Activated T-helper 2 cell treated with anti-CD3 and anti-CD28 coated beads, Interferon-gamma antibody, Interleukin-2, Interleukin-4, amounts not matched to agents 10 μg/mL and 5 μg/mL and 100 μg/mL, durations not matched to agents 14 hours and 24 hours and 36 hours (primary cell): ENCODE measurements at regions not wholly inside any gene's neighbourhood (a gene's known extent, or its start where the extent isn't known, plus 50 kb on each side); places are given as distances from the start of the nearest gene placed in this dataset.
"Not testable (repeated sequence)": the region's sequence is repeated elsewhere in the genome, so short reads cannot be mapped to it uniquely, and the experiment has no call there.

Source experiments
- DNase-seq: peaks from one replicate; pipeline ENCODE4 v3.0.0; 2021; ENCODE audit warnings: low spot score
- H3K27ac Mint-ChIP-seq: one replicate; pipeline ENCODE4 v1.8.0; 2021; ENCODE audit warnings: mixed read lengths
- H3K27me3 Mint-ChIP-seq: one replicate; pipeline ENCODE4 v1.8.0; 2021; ENCODE audit warnings: low read depth, mixed read lengths
- H3K36me3 Mint-ChIP-seq: one replicate; pipeline ENCODE4 v1.8.0; 2021; ENCODE audit warnings: low read depth, mixed read lengths
- H3K4me1 Mint-ChIP-seq: one replicate; pipeline ENCODE4 v1.8.0; 2021; ENCODE audit warnings: low read depth, mixed read lengths
- H3K4me3 Mint-ChIP-seq: one replicate; pipeline ENCODE4 v1.8.0; 2021; ENCODE audit warnings: low read depth, mild to moderate bottlenecking, moderate library complexity, mixed read lengths
- H3K9me3 Mint-ChIP-seq: one replicate; pipeline ENCODE4 v1.8.0; 2021; ENCODE audit warnings: mixed read lengths
- intact Hi-C: fragments of 100-400 bp; cut with micrococcal nuclease; formaldehyde crosslinking; loops from one replicate; pipeline ENCODE4 v1.15.1; 2023

DNA sequence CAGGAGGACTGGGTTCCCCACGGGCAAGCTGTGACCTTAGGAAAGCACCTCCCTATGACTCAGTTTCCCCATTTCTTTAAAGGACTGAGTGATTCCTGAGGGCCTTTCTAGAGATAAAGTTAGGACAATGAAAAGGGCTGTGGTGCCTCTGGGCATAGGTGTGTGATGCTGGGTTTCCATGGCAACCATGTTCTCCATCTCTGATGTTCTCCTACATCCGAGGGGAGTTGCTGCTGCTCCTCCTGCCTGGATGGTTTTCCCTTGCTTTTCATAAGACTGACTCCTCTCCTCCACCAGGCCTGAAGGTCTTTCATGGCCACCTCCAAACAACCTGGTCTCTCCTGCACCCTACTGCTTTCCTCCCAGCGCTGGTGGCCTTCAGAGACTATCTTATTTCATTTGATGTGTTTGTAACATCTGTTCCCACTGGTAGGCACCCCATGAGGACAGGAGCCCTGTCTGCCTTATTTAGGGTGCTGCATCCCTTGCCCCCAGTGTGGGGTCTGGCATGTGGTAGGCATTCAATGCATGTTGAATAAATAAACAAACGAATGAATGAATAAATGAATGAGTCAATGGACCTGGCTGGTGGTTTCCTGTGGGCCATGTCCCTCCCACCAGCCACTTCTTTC lies 112.2 kb upstream of the HAND1 start:
- no peak overlapping the region for H3K27ac Mint-ChIP-seq
- no peak for DNase-seq
- H3K27me3 Mint-ChIP-seq, result peaks cover 8% of the 10 kb centered on the region
- H3K36me3 Mint-ChIP-seq, result no peaks in the 10 kb centered on the region
- no peaks in the 10 kb centered on the region for H3K4me1 Mint-ChIP-seq
- intact Hi-C loops, result no loop called here
- H3K4me3 Mint-ChIP-seq, result no peak overlapping the region
- no peaks in the 10 kb centered on the region for H3K9me3 Mint-ChIP-seq

DNA sequence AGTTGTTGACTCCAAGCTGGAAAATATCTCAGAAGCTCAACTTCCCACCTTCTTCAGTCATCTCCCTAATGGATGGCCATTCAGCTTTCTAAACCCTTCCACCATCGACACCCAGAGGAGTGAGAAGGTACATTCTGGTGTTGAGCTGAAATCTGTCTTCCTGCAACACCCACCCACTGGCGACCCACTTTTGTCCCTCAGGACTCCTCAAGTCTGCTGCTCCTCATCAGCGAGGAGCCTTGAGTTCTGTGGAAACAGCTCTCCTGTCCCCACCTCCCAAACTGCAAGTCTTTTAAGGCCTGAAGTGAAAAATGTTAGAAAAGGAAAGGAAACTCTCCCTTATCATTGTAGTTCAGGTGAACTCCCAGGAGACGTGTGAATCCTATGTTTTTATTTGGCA lies 111.5 kb upstream of the HAND1 start:
- Mint-ChIP-seq H3K36me3 (no peaks in the 10 kb centered on the region), H3K4me1 (no peaks in the 10 kb centered on the region), H3K27me3 (peaks cover 12% of the 10 kb centered on the region), H3K9me3 (no peaks in the 10 kb centered on the region), H3K27ac (no peak overlapping the region), H3K4me3 (no peak overlapping the region)
- no peak for DNase-seq
- intact Hi-C loops, result no loop called here

DNA sequence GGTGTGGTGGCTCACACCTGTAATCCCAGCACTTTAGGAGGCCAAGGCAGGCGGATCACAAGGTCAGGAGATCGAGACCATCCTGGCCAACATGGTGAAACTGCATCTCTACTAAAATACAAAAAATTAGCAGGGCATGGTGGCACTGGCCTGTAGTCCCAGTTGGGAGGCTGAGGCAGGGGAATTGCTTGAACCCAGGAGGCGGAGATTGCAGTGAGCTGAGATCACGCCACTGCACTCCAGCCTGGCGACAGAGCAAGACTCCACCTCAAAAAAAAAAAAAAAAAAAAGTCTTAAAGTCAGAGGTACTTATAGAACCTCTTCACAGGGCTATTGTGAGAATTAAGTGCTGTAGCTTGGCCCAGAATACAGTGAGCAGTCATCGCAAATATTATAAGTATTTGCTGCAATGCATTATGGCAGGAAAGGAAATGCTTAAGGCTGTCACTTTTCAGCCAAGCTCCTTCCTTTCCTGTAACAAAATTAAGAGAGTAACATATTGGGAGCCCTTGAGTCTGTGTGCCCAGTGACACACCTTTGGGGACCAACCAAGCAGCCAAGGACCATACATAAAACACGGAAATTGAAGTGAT lies 110.9 kb upstream of the HAND1 start:
- H3K27ac Mint-ChIP-seq, H3K4me3 Mint-ChIP-seq, H3K9me3 Mint-ChIP-seq, intact Hi-C loops, H3K4me1 Mint-ChIP-seq, DNase-seq, H3K36me3 Mint-ChIP-seq: not testable (repeated sequence)
- H3K27me3 Mint-ChIP-seq, result peaks cover 12% of the 10 kb centered on the region

DNA sequence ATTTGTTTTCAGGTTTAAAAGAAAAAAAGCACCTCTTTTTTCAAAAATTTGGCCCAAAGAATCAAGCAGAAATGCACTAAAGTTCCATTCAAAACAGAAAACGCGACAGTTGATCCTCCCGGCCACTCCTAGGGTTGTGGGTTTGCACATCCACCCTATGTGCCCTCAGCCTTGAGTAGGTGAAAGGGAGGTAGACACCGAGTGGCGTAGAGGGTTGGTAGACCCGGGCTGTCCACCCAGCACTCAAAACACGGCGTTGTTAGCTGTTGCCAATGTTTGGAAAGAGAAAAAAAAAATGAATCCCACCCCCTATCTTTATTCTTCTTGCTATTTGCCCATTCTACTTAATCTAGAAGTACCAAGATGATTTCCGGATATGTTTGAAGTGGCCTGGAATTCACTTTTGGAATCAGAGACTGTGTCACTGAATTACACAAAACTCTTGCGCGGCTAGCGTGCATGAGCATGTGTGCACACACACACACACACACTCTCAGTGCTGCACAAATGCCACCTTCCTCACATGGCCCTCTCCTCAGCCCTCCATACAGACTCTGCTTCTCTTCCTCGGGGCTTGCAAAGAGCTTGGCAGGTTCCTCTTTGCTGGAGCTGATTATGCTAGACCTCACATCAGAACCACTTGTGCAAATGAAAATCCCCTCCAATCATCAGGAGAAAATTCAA lies 110.2 kb upstream of the HAND1 start:
- intact Hi-C loops, result no loop called here
- Mint-ChIP-seq H3K27me3 (peaks cover 10% of the 10 kb centered on the region), H3K36me3 (no peaks in the 10 kb centered on the region), H3K27ac (no peak overlapping the region), H3K4me1 (no peaks in the 10 kb centered on the region), H3K4me3 (no peak overlapping the region), H3K9me3 (no peaks in the 10 kb centered on the region)
- no peak for DNase-seq

DNA sequence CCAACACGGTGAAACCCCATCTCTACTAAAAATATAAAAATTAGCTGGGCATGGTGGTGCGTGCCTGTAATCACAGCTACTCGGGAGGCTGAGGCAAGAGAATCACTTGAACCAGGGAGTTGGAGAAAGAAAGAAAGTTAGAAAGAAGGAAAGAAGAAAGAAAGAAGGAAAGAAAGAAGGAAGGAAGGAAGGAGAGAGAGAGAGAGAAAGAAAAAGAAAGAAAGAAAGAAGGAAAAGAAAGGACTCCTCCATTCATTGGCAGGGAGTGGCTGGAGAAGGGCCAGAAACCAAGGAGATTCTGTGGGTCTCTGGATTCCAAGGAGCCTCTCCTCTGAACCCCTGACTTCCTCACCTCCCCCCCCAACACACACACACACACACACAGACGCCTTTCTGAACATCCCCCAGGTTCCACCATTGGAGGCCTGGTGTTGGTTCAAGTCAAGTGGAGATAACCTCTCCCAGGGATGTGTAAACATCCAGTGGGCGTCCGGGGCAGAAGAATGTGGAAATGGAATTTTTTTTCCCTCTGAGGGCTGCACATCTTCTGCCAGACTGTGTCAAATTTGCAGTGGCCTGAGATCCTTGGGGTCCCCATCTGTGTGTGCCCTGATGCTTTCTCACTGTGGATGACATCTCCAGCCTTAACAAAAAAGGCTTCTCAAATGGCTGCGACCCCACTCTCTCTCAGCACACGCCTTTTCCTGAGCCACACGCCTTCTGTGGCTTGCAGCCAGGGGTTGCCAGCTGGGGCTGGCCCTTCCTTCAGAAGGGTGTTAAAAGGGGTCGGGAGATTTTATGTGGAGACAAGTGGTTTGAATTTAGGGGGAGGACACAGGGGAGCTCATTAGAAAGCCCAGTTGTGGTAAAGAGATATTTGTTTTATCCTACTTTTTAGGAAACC lies 109.3 kb upstream of the HAND1 start:
- no peak for DNase-seq
- Mint-ChIP-seq H3K4me3 (no peak overlapping the region), H3K36me3 (no peaks in the 10 kb centered on the region), H3K27ac (no peak overlapping the region), H3K4me1 (no peaks in the 10 kb centered on the region), H3K27me3 (peaks cover 10% of the 10 kb centered on the region), H3K9me3 (no peaks in the 10 kb centered on the region)
- intact Hi-C loops, result no loop called here

DNA sequence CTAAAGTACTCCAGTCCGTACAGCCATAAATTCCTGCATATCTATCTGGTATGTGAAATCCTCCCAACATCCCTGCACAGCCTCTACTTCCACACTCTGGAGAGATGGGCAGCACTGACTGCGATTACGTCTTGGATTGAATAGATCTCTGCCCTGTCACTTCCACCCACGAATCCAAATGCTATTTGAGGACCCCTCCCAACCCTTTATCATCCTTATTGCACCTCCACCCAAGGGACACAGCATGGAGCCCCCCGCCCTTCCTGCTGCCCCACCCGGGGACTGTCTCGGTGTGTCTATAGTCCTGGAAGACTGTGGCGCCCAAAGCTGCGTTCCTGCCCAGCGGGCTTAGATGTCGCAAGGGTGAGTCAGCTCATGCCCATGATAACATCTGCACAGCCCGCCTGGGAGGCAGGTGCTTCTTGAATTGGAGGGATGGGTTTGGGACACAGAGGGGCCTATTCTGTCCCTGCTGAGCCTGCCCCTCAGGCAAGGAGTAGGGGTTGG lies 105.7 kb upstream of the HAND1 start:
- intact Hi-C loops, result no loop called here
- Mint-ChIP-seq H3K36me3 (no peaks in the 10 kb centered on the region), H3K27me3 (peaks cover 10% of the 10 kb centered on the region), H3K4me1 (no peaks in the 10 kb centered on the region), H3K4me3 (no peak overlapping the region), H3K9me3 (no peaks in the 10 kb centered on the region), H3K27ac (no peak overlapping the region)
- no peak for DNase-seq

DNA sequence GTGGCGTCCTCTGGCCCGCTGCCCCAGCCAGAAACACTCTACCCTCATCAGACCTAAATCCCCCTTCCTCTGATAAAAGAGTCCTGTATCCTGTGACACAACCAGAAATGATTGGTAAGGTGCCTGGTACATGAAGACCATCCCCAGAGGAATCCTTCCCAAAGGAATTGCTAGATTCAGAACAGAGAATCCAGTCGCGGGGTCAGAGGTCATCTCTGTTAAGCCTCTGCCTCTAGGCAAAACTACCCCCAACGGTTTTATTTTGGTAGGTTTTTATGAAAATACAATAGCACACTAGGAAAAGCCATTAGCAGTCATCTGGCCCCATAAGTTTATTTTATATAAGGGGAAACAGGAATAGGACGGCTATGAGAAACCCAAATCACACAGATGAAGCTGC lies 102.4 kb upstream of the HAND1 start:
- intact Hi-C loops, result no loop called here
- no peak for DNase-seq
- no peak overlapping the region for H3K27ac Mint-ChIP-seq
- H3K4me1 Mint-ChIP-seq, result no peaks in the 10 kb centered on the region
- no peaks in the 10 kb centered on the region for H3K36me3 Mint-ChIP-seq
- H3K9me3 Mint-ChIP-seq, result no peaks in the 10 kb centered on the region
- no peak overlapping the region for H3K4me3 Mint-ChIP-seq
- H3K27me3 Mint-ChIP-seq, result peaks cover 20% of the 10 kb centered on the region

DNA sequence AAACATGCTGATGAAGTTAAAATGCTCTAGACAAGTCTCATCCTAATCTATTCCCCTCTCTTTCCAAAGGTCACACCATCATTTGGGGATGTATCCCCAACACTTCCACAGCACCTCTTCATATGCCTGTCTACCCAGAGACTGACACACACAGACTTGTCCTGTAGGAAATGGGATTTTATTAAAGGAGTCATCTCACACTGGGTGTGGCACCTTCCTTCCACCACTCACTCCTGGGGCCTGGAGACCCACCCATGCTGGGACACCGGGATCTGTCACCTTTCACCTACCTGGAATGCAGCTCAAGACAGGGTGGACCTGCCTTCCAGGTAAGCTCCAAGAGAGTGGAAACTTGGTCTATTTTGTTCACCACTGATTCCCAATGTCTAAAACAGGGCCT lies 99.4 kb upstream of the HAND1 start:
- H3K27me3 Mint-ChIP-seq, result peaks cover 20% of the 10 kb centered on the region
- H3K4me1 Mint-ChIP-seq, result no peaks in the 10 kb centered on the region
- no peak for DNase-seq
- H3K4me3 Mint-ChIP-seq, result no peak overlapping the region
- no peaks in the 10 kb centered on the region for H3K9me3 Mint-ChIP-seq
- H3K36me3 Mint-ChIP-seq, result no peaks in the 10 kb centered on the region
- no peak overlapping the region for H3K27ac Mint-ChIP-seq
- intact Hi-C loops, result no loop called here

DNA sequence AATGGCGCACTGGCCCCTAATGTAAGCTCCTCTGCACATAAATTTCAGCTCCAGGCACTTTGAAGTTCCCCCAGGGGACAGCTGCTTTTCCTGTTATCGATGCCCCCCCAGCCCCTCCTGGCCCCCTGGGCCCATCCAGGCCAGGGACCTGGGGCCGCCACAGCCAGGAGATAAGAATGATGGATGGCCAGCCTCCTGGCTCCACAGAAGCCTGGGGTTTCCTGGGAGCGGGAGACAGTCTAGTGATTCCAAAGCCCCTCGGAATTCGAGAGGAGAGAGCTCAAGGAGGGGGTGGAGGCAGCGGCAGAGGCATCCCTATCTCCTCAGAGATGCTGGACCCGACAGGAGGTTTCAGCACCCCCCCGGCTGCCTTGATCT lies 98.4 kb upstream of the HAND1 start:
- H3K27me3 Mint-ChIP-seq, result peaks cover 20% of the 10 kb centered on the region
- no peak for DNase-seq
- no peak overlapping the region for H3K4me3 Mint-ChIP-seq
- intact Hi-C loops, result no loop called here
- H3K36me3 Mint-ChIP-seq, result no peaks in the 10 kb centered on the region
- H3K27ac Mint-ChIP-seq, result no peak overlapping the region
- H3K4me1 Mint-ChIP-seq, result no peaks in the 10 kb centered on the region
- no peaks in the 10 kb centered on the region for H3K9me3 Mint-ChIP-seq

DNA sequence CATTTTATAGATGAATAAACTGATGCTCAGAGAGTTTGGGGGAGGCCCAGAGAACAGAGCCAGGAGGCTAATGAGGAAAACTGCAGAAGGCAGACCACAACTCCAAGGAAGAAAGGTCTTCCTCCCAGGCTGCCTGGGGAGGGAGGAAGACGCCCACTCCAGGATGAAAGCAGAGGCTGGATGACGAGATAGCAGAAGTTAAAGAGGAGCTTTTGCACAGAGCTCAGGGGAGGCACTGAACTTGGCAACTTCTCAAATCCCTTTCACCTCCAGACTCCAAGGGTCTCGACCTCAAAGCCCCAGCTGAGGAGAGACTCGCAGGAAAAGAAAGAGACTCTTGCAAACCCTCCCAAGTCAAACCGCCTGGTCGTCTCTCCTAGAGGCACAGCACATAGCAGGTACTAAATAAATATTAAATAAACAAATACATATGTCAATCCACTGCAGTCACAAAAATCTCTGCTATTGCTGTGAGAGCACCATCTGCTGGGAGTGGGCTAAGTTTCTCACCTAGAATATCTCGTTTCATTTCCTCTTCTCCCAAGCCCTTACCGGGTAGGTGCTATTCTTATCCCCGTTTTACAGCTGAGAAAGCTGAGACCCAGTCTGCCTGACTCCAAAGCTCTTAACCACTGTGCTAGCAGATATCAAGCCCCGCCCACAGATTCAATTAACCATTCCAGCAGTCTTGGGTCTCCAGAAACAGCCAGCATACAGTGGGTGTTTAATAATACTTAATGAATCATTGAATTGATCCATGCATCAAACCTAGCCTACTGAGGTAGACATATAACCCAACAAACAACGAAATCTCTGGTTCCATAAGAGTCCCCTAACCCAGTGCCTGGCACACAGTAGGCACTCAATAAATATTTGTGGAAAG lies 97.8 kb upstream of the HAND1 start:
- Mint-ChIP-seq H3K27me3 (peaks cover 20% of the 10 kb centered on the region), H3K9me3 (no peaks in the 10 kb centered on the region), H3K36me3 (no peaks in the 10 kb centered on the region), H3K4me1 (no peaks in the 10 kb centered on the region), H3K27ac (no peak overlapping the region), H3K4me3 (no peak overlapping the region)
- DNase-seq, result no peak
- intact Hi-C loops, result no loop called here

DNA sequence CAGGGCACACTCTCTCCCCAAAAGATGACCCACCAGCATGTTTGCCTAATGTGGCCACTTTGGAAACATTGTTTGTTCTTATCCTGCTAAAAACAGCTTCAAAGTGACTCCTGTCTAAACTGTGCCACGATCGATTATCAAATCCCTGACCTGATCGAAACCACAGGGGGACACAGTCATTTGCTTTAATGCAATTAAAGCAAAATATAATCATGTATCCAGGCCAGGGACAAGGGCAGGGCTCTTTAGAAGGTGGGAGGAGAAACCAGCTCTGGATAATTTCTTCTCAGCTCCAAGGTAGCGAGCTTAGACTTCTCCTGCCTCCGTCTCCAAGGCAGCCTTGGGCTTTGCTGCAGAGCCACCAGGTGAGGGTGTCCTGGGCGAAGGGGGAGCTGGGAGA lies 95.0 kb upstream of the HAND1 start:
- DNase-seq, result no peak
- intact Hi-C loops, result no loop called here
- Mint-ChIP-seq H3K9me3 (no peaks in the 10 kb centered on the region), H3K4me3 (no peak overlapping the region), H3K27me3 (peaks cover 15% of the 10 kb centered on the region), H3K4me1 (no peaks in the 10 kb centered on the region), H3K27ac (no peak overlapping the region), H3K36me3 (no peaks in the 10 kb centered on the region)

DNA sequence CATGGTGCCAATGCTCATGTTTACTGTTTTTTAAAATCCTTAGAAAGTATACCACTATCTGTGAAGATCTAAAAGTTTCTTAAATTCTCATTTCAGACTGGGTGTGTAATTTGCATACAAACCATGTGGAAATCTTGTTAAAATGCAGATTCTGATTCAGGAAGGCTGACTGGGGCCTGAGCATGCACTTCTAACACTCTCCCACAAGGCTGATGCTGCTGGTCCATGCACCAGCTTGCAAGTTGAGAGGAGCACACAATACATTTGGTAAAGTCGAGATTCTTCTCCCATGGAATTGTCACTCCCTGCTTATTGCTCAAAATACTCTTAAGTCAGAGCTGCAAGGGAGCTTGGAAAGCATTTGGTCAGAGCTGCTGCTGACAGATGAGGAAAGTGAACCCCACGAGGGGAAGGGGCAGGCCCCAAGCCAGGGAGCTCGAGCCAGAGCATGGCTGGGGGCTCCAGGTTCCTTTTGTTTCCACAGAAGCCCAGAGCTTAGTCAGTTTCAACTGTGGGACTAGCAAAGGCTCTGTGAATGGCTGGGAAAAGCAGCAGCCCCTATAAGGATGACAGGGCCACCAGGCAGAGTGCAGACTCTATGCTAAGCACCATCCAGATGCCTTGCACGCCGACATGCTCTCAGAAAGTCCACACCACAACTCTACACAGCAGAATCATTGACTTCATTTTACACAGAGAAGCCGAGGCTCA lies 93.5 kb upstream of the HAND1 start:
- Mint-ChIP-seq H3K27me3 (peaks cover 10% of the 10 kb centered on the region), H3K4me3 (no peak overlapping the region), H3K36me3 (no peaks in the 10 kb centered on the region), H3K4me1 (no peaks in the 10 kb centered on the region), H3K27ac (no peak overlapping the region), H3K9me3 (no peaks in the 10 kb centered on the region)
- intact Hi-C loops, result no loop called here
- no peak for DNase-seq
